Fibroblast of villous mesenchyme (primary cell): ENCODE measurements at regions not wholly inside any gene's neighbourhood (a gene's known extent, or its start where the extent isn't known, plus 50 kb on each side); places are given as distances from the start of the nearest gene placed in this dataset.
"Not testable (repeated sequence)": the region's sequence is repeated elsewhere in the genome, so short reads cannot be mapped to it uniquely, and the experiment has no call there.

Source experiments
- DNase-seq: peaks from one replicate; pipeline ENCODE4 v3.0.0-alpha.2; 2010; ENCODE audit warnings: low read depth
- H3K4me3 ChIP-seq: 2 replicates; pipeline ENCODE4 v1.5.1; 2011; ENCODE audit warnings: low read depth, mild to moderate bottlenecking, low read length
- TF ChIP-seq, protein P1 (sequence below): IDR thresholded peaks from 2 replicates; pipeline ENCODE4 v1.5.1; 2012; ENCODE audit warnings: low read depth, mild to moderate bottlenecking, low read length; ENCODE audit not compliant: insufficient read depth

DNA sequence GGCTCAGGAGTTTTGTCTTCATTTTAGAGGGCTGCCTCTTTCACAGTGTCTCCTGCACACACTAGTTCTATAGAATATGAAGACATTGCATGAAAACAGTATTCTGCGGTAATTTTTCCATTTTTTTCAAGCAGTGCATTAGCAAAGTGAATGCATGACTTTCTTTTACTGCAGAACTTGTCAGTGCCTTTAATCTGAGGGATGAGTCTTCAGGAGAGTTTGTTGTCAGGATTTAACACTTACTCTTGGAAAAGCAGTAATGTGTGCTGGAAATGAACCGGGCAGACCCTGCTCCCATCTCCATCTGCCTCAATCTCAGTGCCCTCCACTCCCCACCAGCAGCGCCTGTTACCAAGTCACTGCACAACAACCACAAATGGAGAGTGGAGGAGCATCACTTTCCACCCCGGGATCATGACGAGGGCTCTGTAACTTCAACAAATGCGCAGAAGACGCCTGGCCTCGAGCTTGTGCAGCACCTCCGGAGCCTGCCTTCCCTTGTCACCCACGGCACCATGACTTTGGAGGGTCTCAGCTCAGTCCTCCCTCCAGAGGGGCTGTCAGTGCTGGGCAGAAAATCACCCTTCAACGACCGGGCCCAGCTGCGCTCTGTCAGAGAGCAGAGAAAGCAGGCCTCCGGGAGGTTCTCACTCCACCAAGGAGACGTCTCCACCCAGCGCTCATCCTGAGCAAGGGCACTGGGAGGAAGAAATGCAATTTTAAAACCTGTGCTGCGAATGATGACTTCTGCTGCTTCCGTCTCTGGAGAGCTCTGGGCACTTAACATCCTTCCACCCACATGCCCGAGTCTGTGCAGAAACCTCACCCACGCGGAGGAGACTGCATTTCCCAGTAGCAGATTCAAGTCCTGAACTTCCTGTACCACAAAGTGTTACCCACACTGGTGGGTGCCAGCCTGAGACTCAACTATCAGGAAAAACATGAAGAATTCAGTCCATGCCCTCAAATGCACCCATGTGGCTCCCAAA, 255.7 kb downstream of the ADGRD1 start:
- DNase-seq: no peak
- TF ChIP-seq, protein P1, sequence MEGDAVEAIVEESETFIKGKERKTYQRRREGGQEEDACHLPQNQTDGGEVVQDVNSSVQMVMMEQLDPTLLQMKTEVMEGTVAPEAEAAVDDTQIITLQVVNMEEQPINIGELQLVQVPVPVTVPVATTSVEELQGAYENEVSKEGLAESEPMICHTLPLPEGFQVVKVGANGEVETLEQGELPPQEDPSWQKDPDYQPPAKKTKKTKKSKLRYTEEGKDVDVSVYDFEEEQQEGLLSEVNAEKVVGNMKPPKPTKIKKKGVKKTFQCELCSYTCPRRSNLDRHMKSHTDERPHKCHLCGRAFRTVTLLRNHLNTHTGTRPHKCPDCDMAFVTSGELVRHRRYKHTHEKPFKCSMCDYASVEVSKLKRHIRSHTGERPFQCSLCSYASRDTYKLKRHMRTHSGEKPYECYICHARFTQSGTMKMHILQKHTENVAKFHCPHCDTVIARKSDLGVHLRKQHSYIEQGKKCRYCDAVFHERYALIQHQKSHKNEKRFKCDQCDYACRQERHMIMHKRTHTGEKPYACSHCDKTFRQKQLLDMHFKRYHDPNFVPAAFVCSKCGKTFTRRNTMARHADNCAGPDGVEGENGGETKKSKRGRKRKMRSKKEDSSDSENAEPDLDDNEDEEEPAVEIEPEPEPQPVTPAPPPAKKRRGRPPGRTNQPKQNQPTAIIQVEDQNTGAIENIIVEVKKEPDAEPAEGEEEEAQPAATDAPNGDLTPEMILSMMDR: no peak
- no peak overlapping the region for H3K4me3 ChIP-seq

DNA sequence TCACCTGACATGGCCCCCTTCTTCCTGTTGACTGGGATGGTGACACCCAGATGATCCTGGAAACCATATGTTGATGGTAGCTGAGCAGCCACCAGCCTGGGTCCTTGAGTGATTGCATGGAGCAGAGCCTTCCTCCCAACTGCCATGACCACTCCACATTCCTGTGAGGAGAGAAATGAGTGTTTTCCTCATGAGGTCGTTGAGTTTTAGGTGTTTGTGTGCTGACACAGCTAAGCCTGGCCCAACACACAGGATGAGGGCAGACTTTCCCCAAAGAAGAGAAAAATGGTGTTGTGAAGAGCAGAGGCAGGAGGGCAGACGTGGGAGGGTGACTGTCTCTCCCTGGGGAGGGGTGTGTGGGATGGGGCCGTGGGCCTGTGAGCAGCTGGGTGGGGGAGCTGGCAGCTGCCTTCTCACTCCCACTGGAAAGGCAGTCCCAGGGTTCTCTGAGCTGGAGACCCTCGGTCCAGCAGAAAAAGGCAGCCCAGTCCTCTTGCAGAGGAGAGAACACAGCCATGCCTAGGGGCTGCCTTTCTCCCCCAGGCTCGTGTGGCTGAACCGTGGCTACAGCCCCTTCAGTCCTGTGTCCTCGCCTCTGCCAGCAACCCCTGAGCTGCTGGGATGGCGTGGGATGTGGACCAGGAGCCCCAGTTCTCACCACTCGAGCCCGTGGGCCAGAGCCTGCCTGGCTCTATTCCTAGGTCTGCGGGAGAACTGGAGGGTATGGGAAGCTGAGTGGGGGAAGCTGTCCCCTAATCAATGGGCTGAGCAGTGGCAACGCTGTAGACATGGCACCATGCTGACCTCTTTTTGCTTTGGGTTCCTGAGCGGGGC, 257.0 kb downstream of the ADGRD1 start:
- no peak overlapping the region for H3K4me3 ChIP-seq
- TF ChIP-seq, protein P1: no peak
- DNase-seq: no peak

DNA sequence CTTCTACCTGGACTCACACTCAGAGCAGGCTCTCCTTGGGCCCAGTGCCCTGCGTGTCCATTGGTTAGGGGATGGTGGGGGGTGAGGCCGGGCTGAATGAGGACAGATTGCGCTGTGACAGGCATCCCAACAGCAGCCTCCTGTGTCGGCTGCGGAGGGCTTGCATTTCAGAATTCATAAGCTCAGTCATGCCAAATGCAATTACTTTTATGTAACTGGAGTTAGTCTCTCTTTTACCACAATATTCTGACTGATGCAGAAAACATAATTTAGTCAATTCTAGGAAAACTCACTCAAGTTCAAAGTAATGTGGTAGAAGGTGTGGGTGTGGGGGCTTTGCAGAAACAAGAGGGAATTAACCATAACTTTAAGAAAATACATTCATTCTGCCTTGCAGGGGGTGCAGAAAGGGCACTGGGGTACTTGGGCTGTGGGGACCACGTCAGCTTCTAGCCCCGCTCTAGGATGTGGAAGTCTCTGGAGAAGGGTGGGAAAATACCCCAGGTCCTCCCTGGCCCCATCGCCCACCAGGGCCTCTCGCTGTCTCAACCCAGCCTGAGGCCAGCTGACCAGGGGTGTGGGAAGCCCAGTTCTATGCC, 257.7 kb downstream of the ADGRD1 start:
- no peak for DNase-seq

DNA sequence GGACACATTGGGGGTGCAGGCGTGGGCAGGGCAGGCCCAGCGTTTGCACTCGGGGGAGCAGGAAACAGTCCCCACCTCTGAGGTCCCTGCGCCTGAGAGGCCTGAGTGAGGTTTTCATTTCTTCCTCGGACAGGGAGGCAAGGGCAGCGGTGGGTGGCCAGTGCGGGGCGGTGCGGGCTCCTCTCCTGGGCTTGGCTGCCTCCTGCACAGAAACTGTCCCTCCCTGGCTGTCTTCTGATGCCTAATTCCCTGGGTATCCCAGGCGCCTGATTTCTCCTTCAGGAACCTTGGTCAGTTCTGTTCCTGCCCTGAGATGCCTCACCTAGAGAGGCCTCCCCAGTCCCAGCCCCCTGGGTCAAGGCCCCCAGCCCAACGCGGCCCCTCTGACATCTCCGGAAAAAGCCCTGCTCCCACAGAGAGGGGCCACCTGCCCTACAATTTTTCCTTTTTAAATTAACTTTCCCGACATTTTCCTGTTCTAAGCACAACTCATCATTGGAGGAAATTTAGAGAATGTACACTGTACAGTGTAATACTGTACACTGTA, 260.3 kb downstream of the ADGRD1 start:
- TF ChIP-seq, protein P1: no peak
- H3K4me3 ChIP-seq: no peak overlapping the region
- DNase-seq: no peak

More for the DNA sequence above, 257.7 kb downstream of the ADGRD1 start:
- H3K4me3 ChIP-seq: no peak overlapping the region
- TF ChIP-seq, protein P1: no peak

DNA sequence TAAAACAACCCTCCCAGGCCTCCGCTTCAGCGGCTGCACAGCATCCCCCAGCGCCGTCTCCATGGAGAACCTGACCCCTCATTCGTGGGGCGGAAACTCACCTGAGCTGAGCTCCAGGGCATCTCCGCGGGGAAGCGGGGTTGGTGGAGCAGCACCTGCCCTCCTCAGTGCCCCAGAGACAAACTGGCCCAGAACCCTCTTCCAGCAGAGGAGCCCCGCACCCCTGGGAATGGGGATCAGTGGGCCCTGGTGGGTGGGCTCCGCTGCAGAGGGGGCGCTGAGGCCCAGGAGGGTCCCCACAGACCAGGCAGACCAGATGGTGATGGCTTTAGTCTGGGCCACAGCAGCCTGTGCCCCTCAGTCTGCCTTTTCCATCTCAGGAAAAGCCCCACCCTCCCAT, 261.2 kb downstream of the ADGRD1 start:
- H3K4me3 ChIP-seq, DNase-seq: not testable (repeated sequence)

GRCh38 chr12:131216587-131216986, 262.9 kb downstream of the ADGRD1 start:
- not testable (repeated sequence) for DNase-seq, H3K4me3 ChIP-seq

DNA sequence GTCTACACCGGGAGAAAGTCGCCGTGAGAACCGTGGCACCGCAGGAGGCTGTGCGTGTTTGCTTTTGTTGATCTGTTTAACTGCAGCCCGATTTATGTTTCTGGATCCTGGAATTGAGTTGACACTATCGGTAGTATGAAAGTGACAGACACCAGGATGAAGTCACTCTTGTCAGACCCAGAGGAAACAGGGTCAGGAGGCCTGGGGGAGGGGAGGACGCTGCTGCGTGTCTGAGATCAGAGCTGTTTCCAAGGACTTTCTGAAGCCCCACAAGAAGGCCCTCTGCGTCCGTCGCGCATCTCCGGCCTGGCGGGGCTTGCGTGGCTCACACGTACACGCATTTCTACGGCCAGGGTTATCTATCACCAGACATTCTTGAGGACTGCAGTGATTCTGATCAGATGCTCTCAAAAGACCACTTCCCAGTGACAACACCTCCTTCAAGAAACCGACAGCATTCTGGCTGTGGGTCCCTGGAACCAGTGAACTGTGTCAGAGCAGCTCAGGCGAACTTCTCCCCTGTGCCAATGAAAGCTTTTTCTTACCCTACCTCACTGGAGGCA, 263.4 kb downstream of the ADGRD1 start:
- DNase-seq: no peak
- TF ChIP-seq, protein P1: no peak
- no peak overlapping the region for H3K4me3 ChIP-seq
